SK-N-MC (cell line): ENCODE measurements at regions not wholly inside any gene's neighbourhood (a gene's known extent, or its start where the extent isn't known, plus 50 kb on each side); places are given as distances from the start of the nearest gene placed in this dataset.

ENCODE experiments used
- EZH2 ChIP-seq: fragments of 200-600 bp; sonication (generic); IDR thresholded peaks from one replicate; pipeline ENCODE4 v1.6.1; 2017; ENCODE audit warnings: antibody characterized with exemption
- FOXP2 ChIP-seq: optimal IDR thresholded peaks from 2 replicates; pipeline ENCODE3; 2011; ENCODE audit warnings: mild to moderate bottlenecking, moderate library complexity; ENCODE audit not compliant: insufficient read depth; ENCODE audit errors: extremely low read length, control extremely low read depth
- POLR2AphosphoS5 ChIP-seq: IDR thresholded peaks from 2 replicates; pipeline ENCODE4 v1.6.1; 2012; ENCODE audit warnings: mild to moderate bottlenecking, low read depth, low read length, borderline replicate concordance

DNA sequence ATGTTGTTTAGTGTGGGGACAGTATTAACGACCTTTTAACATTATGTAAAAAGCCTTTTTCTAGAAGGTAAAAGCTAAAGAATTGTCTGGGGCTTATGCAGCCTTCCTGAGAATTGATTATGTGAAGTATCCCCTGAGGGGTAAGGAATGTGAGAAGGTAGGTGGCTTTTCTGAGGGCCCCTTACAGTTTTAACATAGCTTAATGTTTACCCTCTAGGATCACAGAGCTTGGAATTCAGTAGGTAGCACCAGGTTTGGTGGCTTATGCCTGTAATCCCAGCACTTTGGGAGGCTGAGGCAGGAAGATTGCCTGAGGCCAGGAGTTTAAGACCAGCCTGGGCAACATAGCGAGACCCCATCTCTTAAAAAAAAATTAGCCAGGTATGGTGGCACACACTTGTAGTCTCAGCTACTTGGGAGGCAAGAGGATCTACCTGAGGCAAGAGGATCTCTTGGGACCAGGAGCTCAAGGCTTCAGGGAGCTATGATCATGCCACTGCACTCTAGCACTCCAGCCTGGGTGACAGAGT, 101.3 kb downstream of the OLFM4 start:
- no peak for TF ChIP-seq POLR2AphosphoS5
- no peak for TF ChIP-seq EZH2
- TF ChIP-seq FOXP2 = no peak
